GM12875 (cell line): ENCODE measurements at regions not wholly inside any gene's neighbourhood (a gene's known extent, or its start where the extent isn't known, plus 50 kb on each side); places are given as distances from the start of the nearest gene placed in this dataset.
"Not testable (repeated sequence)": the region's sequence is repeated elsewhere in the genome, so short reads cannot be mapped to it uniquely, and the experiment has no call there.

ENCODE experiments used
- H3K4me3 ChIP-seq: one replicate; pipeline ENCODE4 v1.5.1; 2011; ENCODE audit warnings: low read depth, low read length, control low read depth
- CTCF ChIP-seq: IDR thresholded peaks from 2 replicates; pipeline ENCODE4 v1.5.1; 2011; ENCODE audit warnings: low read depth, mild to moderate bottlenecking, control low read depth, inconsistent platforms, low read length, moderate library complexity, borderline replicate concordance; ENCODE audit not compliant: insufficient read depth

GRCh38 chr14:30362369-30363218, 196.4 kb upstream of the G2E3 start:
- H3K4me3 ChIP-seq, result no peak overlapping the region
- TF ChIP-seq CTCF, result no peak

GRCh38 chr14:30363219-30363880, 195.6 kb upstream of the G2E3 start:
- H3K4me3 ChIP-seq, result not testable (repeated sequence)

DNA sequence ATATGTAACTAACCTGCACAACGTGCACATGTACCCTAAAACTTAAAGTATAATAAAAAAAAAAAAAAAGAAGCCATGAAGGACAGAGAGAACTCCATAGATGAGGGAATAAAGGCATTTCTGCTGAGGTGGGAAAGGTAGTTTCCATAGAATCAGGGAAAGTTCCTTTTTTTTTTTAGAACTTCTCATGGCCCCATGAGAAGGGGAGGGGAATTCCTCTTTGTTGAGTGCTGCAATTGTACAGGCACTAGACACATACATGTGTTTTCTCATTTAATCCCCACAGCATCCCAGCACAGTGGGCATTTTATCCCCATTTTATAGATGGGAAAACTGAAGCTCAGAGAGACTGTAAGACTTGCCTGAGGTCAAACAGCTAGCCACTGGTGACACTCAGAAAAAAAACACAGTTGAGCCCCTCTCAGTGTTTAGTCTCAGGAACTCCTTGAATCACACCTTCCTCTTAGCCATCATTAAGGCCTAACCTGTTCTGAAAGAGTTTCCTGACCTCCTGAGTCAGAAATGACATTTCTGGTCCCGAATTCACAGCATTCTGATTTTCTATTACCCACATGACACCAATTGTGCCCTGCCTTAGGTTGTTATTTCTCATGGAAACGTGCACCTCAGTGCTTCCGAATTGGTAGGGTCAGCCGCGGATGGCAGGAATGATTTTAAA, 189.3 kb upstream of the G2E3 start:
- no peak overlapping the region for H3K4me3 ChIP-seq
- no peak for TF ChIP-seq CTCF

GRCh38 chr14:30373053-30373452, 185.9 kb upstream of the G2E3 start:
- TF ChIP-seq CTCF, result no peak
- H3K4me3 ChIP-seq, result no peak overlapping the region

GRCh38 chr14:30373526-30373925, 185.4 kb upstream of the G2E3 start:
- H3K4me3 ChIP-seq, result no peak overlapping the region
- TF ChIP-seq CTCF, result no peak

DNA sequence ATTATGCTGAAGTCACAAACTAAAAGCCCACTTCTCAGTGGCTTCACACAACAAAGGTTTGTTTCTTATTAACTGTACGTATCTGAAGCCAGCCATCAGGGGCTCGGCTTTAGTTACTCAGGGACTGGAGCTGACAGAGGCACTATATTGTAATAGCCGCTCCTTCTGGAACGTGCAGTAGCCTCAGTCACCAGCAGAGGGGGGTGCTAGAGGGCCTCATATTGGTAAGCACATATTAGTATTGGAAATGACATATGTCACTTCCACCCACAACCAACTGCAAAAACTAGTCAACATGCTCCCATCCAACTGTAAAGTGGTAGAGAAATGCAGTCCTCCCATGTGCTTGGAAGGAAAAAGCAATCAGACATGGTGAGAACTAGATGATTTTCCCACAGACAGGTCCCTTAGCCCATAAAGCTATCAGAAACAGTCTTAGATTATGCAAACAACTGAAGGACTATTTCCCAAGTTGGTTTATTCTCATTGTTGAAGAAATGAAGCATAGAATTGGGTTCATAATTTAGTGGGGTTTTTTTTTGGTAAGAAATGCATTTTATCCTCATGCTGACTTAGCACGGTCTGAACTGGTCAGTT, 183.6 kb upstream of the G2E3 start:
- H3K4me3 ChIP-seq, result no peak overlapping the region
- peak; percentile 78 for TF ChIP-seq CTCF

DNA sequence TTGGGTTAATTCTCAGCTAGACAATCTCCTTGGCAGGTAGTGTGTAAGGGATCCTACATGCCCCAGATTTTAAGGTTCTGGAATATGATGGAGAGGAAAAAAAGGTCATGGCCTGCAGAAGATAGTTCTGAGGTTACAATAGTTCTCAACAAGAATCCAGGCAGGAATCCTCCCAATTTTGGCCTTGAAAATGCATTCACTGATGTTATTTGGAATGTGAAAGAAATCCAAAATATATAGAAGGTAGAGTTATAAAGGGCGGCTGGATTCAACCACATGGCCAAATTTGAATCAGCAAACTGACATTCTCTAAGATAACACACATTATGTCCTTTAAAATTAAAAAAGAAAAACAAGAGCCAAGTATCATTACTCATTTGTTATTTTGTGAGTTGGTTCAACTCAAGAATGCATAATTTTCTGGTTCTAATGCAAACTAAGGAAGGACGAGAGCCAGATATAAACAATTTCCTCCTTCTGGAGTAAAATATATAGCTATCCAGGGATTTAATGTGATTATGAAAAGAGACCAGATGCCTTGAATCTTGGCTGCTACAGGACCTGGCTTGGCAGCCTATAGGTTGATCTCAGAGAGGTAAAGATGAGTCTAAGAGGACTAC, 177.0 kb upstream of the G2E3 start:
- no peak for TF ChIP-seq CTCF
- H3K4me3 ChIP-seq, result no peak overlapping the region
